GM23338 (cell line): ENCODE measurements at regions not wholly inside any gene's neighbourhood (a gene's known extent, or its start where the extent isn't known, plus 50 kb on each side); places are given as distances from the start of the nearest gene placed in this dataset.

Experiments used
- ATAC-seq: fragments of 200-7000 bp; cut with Tn5 transposase; 3 replicates; pipeline ENCODE4 v1.9.1; 2020
- DNase-seq: peaks from one replicate; pipeline ENCODE4 v3.0.0-alpha.2; 2015; ENCODE audit warnings: low spot score
- H2AFZ ChIP-seq: fragments of 200-600 bp; sonication (generic); 2 replicates; pipeline ENCODE4 v1.8.0; 2016; ENCODE audit warnings: antibody characterized with exemption, mild to moderate bottlenecking, moderate library complexity
- H3F3A ChIP-seq: fragments of 200-600 bp; sonication (generic); replicated peaks from 2 replicates; pipeline ENCODE4 v1.8.0; 2017; ENCODE audit warnings: antibody characterized with exemption, mixed run types, low read depth
- H3K27ac ChIP-seq: fragments of 200-600 bp; sonication (generic); 2 replicates; pipeline ENCODE4 v1.6.1; 2016; ENCODE audit warnings: low read depth
- H3K27me3 ChIP-seq: fragments of 200-600 bp; sonication (generic); 2 replicates; pipeline ENCODE4 v1.8.0; 2016; ENCODE audit warnings: mild to moderate bottlenecking, mixed run types, moderate library complexity; ENCODE audit not compliant: insufficient read depth
- H3K36me3 ChIP-seq: fragments of 200-600 bp; sonication (generic); 2 replicates; pipeline ENCODE4 v1.8.0; 2016; ENCODE audit warnings: mild to moderate bottlenecking; ENCODE audit not compliant: insufficient read depth
- H3K4me1 ChIP-seq: fragments of 200-600 bp; sonication (generic); 2 replicates; pipeline ENCODE4 v1.8.0; 2016; ENCODE audit warnings: mild to moderate bottlenecking, moderate library complexity; ENCODE audit not compliant: insufficient read depth
- H3K4me2 ChIP-seq: fragments of 200-600 bp; sonication (generic); 2 replicates; pipeline ENCODE4 v1.7.1; 2017; ENCODE audit warnings: mixed run types
- H3K4me3 ChIP-seq: fragments of 200-600 bp; sonication (generic); 2 replicates; pipeline ENCODE4 v1.6.1; 2016; ENCODE audit warnings: mixed run types
- H3K79me2 ChIP-seq: fragments of 200-600 bp; sonication (generic); replicated peaks from 2 replicates; pipeline ENCODE4 v1.8.0; 2017; ENCODE audit warnings: mild to moderate bottlenecking; ENCODE audit not compliant: insufficient read depth
- H3K9me2 ChIP-seq: fragments of 200-600 bp; sonication (generic); 2 replicates; pipeline ENCODE4 v1.8.0; 2017; ENCODE audit not compliant: insufficient read depth
- H4K20me1 ChIP-seq: fragments of 200-600 bp; sonication (generic); replicated peaks from 2 replicates; pipeline ENCODE4 v1.8.0; 2017; ENCODE audit warnings: mild to moderate bottlenecking; ENCODE audit not compliant: insufficient read depth
- H3K27ac Mint-ChIP-seq: 2 replicates; pipeline ENCODE4 v1.8.0; 2020; ENCODE audit warnings: inconsistent platforms, mild to moderate bottlenecking, moderate library complexity, mixed read lengths
- H3K27me3 Mint-ChIP-seq: 3 replicates; pipeline ENCODE4 v1.8.0; 2022; ENCODE audit warnings: low read depth, mild to moderate bottlenecking, moderate library complexity, mixed read lengths, inconsistent platforms; ENCODE audit not compliant: insufficient read depth, poor library complexity
- H3K36me3 Mint-ChIP-seq: 3 replicates; pipeline ENCODE4 v1.8.0; 2021; ENCODE audit warnings: low read depth, mild to moderate bottlenecking, inconsistent platforms, moderate library complexity, mixed read lengths
- H3K4me1 Mint-ChIP-seq: 3 replicates; pipeline ENCODE4 v1.8.0; 2020; ENCODE audit warnings: mild to moderate bottlenecking, inconsistent platforms, mixed read lengths
- H3K4me3 Mint-ChIP-seq: 3 replicates; pipeline ENCODE4 v1.8.0; 2021; ENCODE audit warnings: moderate library complexity, mild to moderate bottlenecking, inconsistent platforms, mixed read lengths
- H3K9me3 Mint-ChIP-seq: 3 replicates; pipeline ENCODE4 v1.8.0; 2020; ENCODE audit warnings: moderate library complexity, mild to moderate bottlenecking, inconsistent platforms, mixed read lengths
- CREB1 ChIP-seq: fragments of 250-450 bp; sonication (Bioruptor Pico); IDR thresholded peaks from 2 replicates; pipeline ENCODE4 v1.5.0; 2020; ENCODE audit warnings: low read depth, mild to moderate bottlenecking, moderate library complexity
- CTCF ChIP-seq, 2 experiments: fragments of 200-600 bp in 1 of 2; sonication (generic) in 1 of 2; conservative IDR thresholded peaks; 2 replicates each; pipeline versions ENCODE4 v1.5.1 to v1.6.1; 2016 to 2017; ENCODE audit warnings: antibody characterized with exemption in 2 of 2, low read depth in 2 of 2, mild to moderate bottlenecking in 2 of 2, moderate library complexity in 1 of 2
- ETS1 ChIP-seq: IDR thresholded peaks from 2 replicates; pipeline ENCODE4 v1.6.1; 2016; ENCODE audit warnings: antibody characterized with exemption
- EZH2 ChIP-seq: fragments of 200-600 bp; sonication (generic); IDR thresholded peaks from one replicate; pipeline ENCODE4 v1.8.0; 2017; ENCODE audit warnings: antibody characterized with exemption, mild to moderate bottlenecking, low read depth; ENCODE audit not compliant: unreplicated experiment
- EZH2phosphoT487 ChIP-seq: fragments of 200-600 bp; sonication (generic); IDR thresholded peaks from one replicate; pipeline ENCODE4 v1.8.1; 2018; ENCODE audit warnings: antibody characterized with exemption; ENCODE audit not compliant: unreplicated experiment
- JUNB ChIP-seq: IDR thresholded peaks from one replicate; pipeline ENCODE4 v1.6.1; 2016; ENCODE audit warnings: antibody characterized with exemption; ENCODE audit not compliant: unreplicated experiment
- NANOG ChIP-seq: IDR thresholded peaks from 2 replicates; pipeline ENCODE4 v1.6.1; 2016; ENCODE audit warnings: antibody characterized with exemption, borderline replicate concordance
- POLR2AphosphoS5 ChIP-seq: IDR thresholded peaks from 2 replicates; pipeline ENCODE4 v1.6.1; 2016; ENCODE audit warnings: antibody characterized with exemption, low read depth
- REST ChIP-seq: IDR thresholded peaks from one replicate; pipeline ENCODE4 v1.6.1; 2018; ENCODE audit warnings: antibody characterized with exemption; ENCODE audit not compliant: unreplicated experiment
- STAT1 ChIP-seq: IDR thresholded peaks from one replicate; pipeline ENCODE4 v1.6.1; 2016; ENCODE audit warnings: antibody characterized with exemption; ENCODE audit not compliant: unreplicated experiment
- ZNF114 ChIP-seq: fragments of 250-450 bp; sonication (Bioruptor Pico); IDR thresholded peaks from 2 replicates; pipeline ENCODE4 v1.5.0; 2020; ENCODE audit warnings: mild to moderate bottlenecking, moderate library complexity
- ZNF331 ChIP-seq: fragments of 250-450 bp; sonication (Bioruptor Pico); IDR thresholded peaks from 2 replicates; pipeline ENCODE4 v1.5.0; 2020; ENCODE audit warnings: low read depth, mild to moderate bottlenecking, moderate library complexity
- ZNF462 ChIP-seq: fragments of 250-450 bp; sonication (Bioruptor Pico); IDR thresholded peaks from 2 replicates; pipeline ENCODE4 v1.5.0; 2020; ENCODE audit warnings: mild to moderate bottlenecking, moderate library complexity

- H3K4me3 Mint-ChIP-seq, result no peak overlapping the region
- H3K36me3 Mint-ChIP-seq, result no peaks in the 10 kb centered on the region
- Histone ChIP-seq H3F3A (no peaks in the 10 kb centered on the region), H3K4me1 (no peaks in the 10 kb centered on the region), H3K4me2 (no peak overlapping the region), H2AFZ (no peak overlapping the region), H3K9me2 (no peaks in the 10 kb centered on the region), H3K27ac (no peak overlapping the region), H3K27me3 (no peaks in the 10 kb centered on the region), H3K36me3 (no peaks in the 10 kb centered on the region), H4K20me1 (no peaks in the 10 kb centered on the region), H3K4me3 (no peak overlapping the region), H3K79me2 (no peaks in the 10 kb centered on the region)
- peaks cover 1% of the 10 kb centered on the region for H3K27me3 Mint-ChIP-seq
- TF ChIP-seq CTCF (conservative IDR thresholded peaks at IDR 0.05; ENCODE audit: low read depth in 2 of 2), result no peak
- no peak for TF ChIP-seq ZNF331 (CRISPR knock-in tag)
- TF ChIP-seq JUNB, result no peak
- no peak for TF ChIP-seq CREB1 (CRISPR knock-in tag)
- no peak for TF ChIP-seq ZNF114 (CRISPR knock-in tag)
- TF ChIP-seq ZNF462 (CRISPR knock-in tag), result no peak
- no peak for TF ChIP-seq POLR2AphosphoS5
- no peak for TF ChIP-seq ETS1
- TF ChIP-seq EZH2, result no peak
- no peak for TF ChIP-seq NANOG
- TF ChIP-seq STAT1, result no peak
- TF ChIP-seq REST, result no peak
- no peak for TF ChIP-seq EZH2phosphoT487
- no peak overlapping the region for H3K27ac Mint-ChIP-seq
- no peaks in the 10 kb centered on the region for H3K4me1 Mint-ChIP-seq
- ATAC-seq, result no peak
- no peaks in the 10 kb centered on the region for H3K9me3 Mint-ChIP-seq
- no peak for DNase-seq
Measured at GRCh38 chr6:11851387-11851786, 72.8 kb upstream of the ADTRP start.
